GM21447 (cell line): ENCODE measurements at regions not wholly inside any gene's neighbourhood (a gene's known extent, or its start where the extent isn't known, plus 50 kb on each side); places are given as distances from the start of the nearest gene placed in this dataset.
"Not testable (repeated sequence)": the region's sequence is repeated elsewhere in the genome, so short reads cannot be mapped to it uniquely, and the experiment has no call there.

ENCODE experiments used
- ATAC-seq: cut with Tn5 transposase; IDR thresholded peaks from one replicate; pipeline ENCODE4 v1.9.1; 2021; ENCODE audit not compliant: unreplicated experiment

- ATAC-seq: no peak
These were observed 682.1 kb upstream of the NRP1 start for GRCh38 chr10:34016576-34016975.

GRCh38 chr10:34015700-34016099 is 681.2 kb upstream of the NRP1 start:
- ATAC-seq: no peak

- no peak for ATAC-seq
These were observed 678.8 kb upstream of the NRP1 start for GRCh38 chr10:34013235-34013634.

GRCh38 chr10:34010891-34011290 is 676.4 kb upstream of the NRP1 start:
- no peak for ATAC-seq

- not testable (repeated sequence) for ATAC-seq
These were observed 675.8 kb upstream of the NRP1 start for GRCh38 chr10:34010228-34010627.

GRCh38 chr10:34008656-34009055 is 674.2 kb upstream of the NRP1 start:
- no peak for ATAC-seq

GRCh38 chr10:34006471-34006870 is 672.0 kb upstream of the NRP1 start:
- no peak for ATAC-seq

GRCh38 chr10:34003561-34003960 is 669.1 kb upstream of the NRP1 start:
- ATAC-seq: no peak

GRCh38 chr10:34002896-34003295 is 668.4 kb upstream of the NRP1 start:
- no peak for ATAC-seq

- no peak for ATAC-seq
These were observed 667.4 kb upstream of the NRP1 start for GRCh38 chr10:34001831-34002230.

- no peak for ATAC-seq
These were observed 666.7 kb upstream of the NRP1 start for GRCh38 chr10:34001087-34001580.

GRCh38 chr10:33993917-33994316 is 659.5 kb upstream of the NRP1 start:
- no peak for ATAC-seq

- no peak for ATAC-seq
These were observed 657.5 kb upstream of the NRP1 start for GRCh38 chr10:33991924-33992323.

- no peak for ATAC-seq
These were observed 652.0 kb upstream of the NRP1 start for GRCh38 chr10:33986515-33986914.

- ATAC-seq: no peak
These were observed 651.5 kb upstream of the NRP1 start for GRCh38 chr10:33986016-33986415.

- ATAC-seq: no peak
These were observed 648.5 kb upstream of the NRP1 start for GRCh38 chr10:33982995-33983394.

GRCh38 chr10:33981301-33981700 is 646.8 kb upstream of the NRP1 start:
- ATAC-seq: no peak

GRCh38 chr10:33979195-33979594 is 644.7 kb upstream of the NRP1 start:
- no peak for ATAC-seq

- no peak for ATAC-seq
These were observed 641.0 kb upstream of the NRP1 start for GRCh38 chr10:33975481-33975880.

GRCh38 chr10:33974976-33975478 is 640.6 kb upstream of the NRP1 start:
- ATAC-seq: no peak

GRCh38 chr10:33968983-33969382 is 634.5 kb upstream of the NRP1 start:
- ATAC-seq: no peak

- no peak for ATAC-seq
These were observed 633.2 kb upstream of the NRP1 start for GRCh38 chr10:33967606-33968120.

GRCh38 chr10:33966946-33967345 is 632.5 kb upstream of the NRP1 start:
- ATAC-seq: no peak
